ENCODE measurements at regions not wholly inside any gene's neighbourhood (a gene's known extent, or its start where the extent isn't known, plus 50 kb on each side); places are given as distances from the start of the nearest gene placed in this dataset.

GRCh38 chr4:159046683-159047082 lies 56.2 kb upstream of the RAPGEF2 start:
- TF ChIP-seq CTCF (IDR thresholded peaks at IDR 0.05) (no peak), EZH2 (IDR thresholded peaks at IDR 0.05; ENCODE audit: borderline replicate concordance, insufficient read depth, low read depth, low read length, poor library complexity, severe bottlenecking) (no peak)

All from B cell (primary cell).